HPDE6-E6E7 (cell line): ENCODE measurements at regions not wholly inside any gene's neighbourhood (a gene's known extent, or its start where the extent isn't known, plus 50 kb on each side); places are given as distances from the start of the nearest gene placed in this dataset.
"Not testable (repeated sequence)": the region's sequence is repeated elsewhere in the genome, so short reads cannot be mapped to it uniquely, and the experiment has no call there.

Source experiments
- DNase-seq: peaks from one replicate; pipeline ENCODE4 v3.0.0; 2011; ENCODE audit warnings: missing footprints; ENCODE audit errors: extremely low spot score

DNA sequence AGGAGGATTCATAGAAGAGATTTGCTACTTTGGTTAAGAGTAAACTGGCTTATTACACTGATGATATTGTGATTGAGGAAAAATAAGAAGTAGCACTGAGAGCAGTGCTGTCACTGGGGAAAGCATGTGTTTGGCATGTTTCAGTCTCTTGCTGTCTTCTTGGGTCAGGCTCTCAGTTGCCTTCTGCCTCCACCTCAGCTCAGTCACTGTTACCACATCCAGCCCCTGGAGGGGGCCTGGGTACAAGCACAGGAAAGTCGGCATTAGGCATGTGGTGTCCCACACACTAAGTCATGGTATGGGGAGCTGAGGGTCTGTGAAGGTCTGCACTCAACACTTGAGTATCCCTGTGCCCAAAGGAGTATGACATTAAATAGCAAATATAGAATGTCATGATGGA, 958.3 kb upstream of the CDH9 start:
- DNase-seq = no peak

DNA sequence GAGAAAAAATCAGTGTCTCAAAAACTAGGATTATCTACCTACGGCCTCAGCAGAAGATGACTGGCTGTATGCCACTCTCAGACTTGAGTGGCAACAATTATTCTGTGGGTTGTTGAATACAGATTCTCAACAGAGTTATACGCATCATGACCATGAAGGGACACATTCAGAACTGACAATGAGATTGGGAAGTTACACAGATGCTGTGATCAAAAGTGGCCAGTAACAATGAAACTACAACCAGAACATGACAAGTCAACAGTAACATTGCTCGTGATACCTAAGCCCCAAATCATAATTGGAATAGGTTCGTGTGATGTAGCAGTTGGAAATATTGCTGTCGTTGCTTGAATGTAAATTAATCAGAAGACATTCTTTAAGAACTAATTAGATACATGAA, 957.5 kb upstream of the CDH9 start:
- no peak for DNase-seq

DNA sequence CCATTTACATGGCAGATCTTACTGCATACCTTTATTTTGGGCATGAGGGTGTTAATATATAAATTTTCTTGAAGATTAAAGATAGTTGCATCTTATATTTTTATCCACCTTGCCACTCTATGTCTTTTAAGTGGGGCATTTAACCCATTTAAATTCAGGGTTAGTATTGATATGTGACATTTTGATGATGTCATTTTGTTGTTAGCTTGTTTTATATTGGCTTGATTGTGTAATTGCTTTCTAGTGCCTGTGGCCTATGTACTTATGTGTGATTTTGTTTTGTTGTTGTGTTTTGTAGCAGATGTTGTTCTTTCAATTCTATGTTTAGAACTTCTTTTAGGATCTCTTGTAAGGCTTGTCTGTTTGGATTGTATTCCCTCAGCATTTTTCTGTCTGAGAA, 939.9 kb upstream of the CDH9 start:
- DNase-seq = no peak

DNA sequence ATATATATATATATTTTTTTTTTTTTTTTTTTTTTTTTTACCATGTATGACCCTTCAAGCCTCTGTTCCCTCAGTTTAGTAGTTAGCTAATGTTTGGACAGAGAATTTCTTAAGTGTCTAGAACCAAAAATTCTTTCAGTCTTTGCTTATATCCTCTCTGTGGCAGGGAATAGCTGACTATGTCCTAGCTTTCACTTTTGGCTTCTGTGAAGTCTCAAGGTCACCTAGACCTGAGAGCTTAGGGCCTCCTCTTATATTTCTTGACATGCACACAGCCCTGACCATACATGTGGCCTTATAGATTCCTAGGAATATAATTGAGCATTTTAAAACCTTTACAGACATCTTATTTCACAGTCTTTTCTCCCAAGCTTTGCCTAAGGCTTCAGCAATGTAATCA, 930.8 kb upstream of the CDH9 start:
- DNase-seq = no peak

DNA sequence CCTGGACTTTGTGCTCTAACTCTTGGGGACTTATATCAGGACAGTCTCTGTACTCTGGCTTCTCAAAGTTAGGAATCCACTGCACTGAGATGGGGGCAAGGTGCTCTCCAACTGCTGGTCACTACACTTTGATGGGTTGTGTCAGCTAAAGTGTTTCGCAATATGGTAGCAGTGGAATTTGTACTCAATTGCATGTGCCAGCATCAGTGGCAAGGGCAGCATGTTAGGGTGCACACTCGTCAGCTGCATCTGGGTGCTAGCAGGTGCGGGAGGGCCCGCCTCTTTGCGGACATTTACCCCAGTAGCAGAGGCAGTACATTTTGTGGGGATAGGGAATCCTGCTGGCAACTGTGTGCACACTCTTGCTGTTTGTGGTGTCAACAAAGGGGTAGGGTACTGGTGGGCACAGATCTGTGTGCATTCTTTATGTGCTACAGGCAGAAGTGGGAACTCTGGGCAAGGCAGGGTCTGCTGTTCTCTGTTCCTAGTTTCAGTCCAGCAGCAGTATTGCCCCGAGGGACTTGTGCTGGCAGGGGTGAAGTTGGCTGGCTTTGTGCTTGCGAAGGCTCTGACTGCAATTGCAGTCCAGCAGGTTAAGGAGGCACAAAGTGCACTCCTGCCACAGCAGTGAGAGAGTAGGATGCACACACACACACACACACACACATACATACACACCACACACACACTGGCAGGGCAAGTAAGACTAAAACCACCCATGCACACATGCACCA, 924.8 kb upstream of the CDH9 start:
- DNase-seq = no peak

DNA sequence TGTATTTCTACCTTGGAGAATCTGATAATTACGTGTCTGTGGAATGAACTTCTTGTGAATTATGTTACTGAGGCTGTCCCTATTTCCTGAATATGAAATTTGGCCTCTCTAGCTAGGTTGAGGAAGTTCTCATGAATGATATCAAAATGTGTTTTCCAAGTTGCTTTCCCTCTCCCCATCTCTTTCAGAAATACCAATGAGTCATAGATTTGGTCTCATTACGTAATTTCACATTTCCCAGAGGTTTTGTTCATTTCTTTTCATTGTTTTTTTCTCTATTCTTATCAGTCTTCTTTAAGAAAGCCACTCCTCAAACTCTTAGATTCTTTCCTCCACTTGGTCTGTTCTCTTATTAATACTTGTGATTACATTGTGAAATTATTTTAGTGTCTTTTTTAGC, 923.8 kb upstream of the CDH9 start:
- DNase-seq = no peak

DNA sequence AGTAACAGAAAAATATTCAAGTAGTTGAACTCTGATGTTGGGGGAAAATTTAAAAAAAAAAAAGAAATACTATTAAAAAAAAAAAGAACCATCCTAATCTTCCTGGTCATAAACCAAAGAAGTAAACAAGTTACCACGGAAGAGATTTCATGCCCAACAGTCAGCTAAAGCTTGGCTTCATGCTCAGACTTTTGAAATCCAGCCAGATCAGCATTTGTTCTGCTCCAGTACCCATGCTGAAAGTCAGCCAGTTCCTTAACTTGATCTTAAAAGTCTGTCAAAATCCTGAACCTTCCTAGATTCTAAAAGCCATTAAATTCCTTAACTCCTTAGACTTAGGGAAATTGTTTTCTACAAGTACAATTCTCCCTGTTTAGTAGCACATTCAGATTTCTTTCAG, 908.7 kb upstream of the CDH9 start:
- DNase-seq = no peak

DNA sequence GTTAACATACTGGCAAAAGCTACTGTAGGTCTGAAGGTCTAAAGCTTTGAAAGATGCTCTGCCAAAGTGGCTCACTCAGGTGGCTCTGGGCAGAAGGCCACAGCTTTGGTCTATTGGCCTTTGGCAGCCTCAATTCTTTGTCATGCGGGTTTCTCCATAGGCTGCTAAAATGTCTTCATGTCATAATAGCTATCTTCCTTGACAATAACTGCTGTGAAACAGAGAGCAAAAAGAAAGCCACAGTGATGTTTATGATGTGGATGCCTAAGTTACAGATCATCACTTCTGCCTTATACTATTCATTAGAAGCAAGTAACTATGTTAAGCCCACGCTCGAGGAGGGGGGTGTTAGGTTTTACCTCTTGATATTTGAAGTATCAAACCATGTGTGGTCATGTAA, 906.1 kb upstream of the CDH9 start:
- DNase-seq = no peak

DNA sequence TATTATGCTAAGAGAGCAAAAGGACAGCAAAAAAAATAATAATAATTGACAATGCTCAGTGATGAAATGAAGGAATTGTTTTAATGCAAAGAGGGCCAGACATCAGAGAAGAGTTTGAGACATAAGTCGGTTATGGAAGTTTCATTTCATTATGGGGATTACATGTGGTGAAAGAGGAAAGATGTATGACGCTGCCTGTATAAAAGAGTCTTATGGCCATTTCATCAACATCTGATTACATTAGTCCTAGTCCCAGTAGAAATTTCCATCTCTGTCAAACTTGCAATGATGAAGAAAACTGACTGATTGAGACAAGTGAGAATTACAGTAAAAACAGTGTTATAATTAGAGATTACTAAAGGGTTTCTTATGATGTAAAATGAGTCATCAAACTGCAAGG, 900.6 kb upstream of the CDH9 start:
- no peak for DNase-seq

DNA sequence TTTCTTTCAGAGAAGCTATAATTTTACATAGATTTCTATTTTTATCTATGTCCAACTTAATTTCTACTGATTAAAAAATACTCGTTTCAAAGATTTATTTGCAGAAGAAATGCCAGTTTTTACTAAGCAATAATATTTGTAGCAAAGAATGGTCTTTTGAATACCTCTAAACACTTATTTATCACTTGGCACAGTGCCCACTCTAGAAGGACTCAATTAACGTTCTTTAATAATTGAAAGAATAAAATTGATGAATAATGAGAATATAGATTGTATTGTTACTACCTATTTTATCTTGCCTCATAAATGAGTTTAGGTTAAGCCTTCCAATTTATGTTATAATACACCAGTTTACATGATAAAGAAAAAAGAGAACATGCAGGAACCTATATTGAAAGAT, 889.7 kb upstream of the CDH9 start:
- DNase-seq = no peak

DNA sequence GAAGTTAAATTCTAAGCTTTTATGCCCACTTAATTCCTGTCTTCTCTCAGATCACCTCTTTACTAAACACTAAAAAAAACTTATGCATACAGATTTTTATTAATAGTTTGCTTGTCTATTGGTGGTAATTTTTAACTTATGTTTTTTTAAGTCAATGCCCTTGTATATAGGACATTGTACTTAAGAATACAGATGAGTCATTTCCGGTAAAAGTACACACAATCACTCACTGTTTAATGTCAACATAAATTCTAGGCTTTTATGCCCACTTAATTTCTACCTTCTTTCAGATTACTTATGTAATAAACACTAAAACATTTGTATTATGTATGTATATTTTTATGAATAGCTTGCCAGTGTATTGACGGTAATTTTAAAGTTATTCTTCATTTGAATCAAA, 872.8 kb upstream of the CDH9 start:
- DNase-seq = peak; percentile 12

DNA sequence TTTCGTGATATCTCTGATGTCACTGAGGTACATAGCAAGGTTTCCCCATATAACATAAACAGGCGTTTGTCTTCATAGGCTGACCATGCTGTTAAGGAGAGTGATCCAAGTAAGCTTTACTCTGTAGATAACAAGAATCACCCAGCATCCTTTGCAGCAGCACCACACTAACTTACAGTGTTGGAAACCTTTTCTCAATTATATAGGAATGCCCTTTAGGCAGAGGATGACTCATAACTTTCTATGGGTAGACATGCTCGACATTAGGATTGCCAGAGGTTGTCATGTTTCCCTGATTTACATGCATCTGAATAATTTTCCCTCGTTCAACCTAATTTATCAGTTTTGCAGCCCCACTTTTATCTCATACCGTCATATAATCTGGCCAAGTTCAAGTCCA, 870.0 kb upstream of the CDH9 start:
- peak; percentile 2 for DNase-seq

DNA sequence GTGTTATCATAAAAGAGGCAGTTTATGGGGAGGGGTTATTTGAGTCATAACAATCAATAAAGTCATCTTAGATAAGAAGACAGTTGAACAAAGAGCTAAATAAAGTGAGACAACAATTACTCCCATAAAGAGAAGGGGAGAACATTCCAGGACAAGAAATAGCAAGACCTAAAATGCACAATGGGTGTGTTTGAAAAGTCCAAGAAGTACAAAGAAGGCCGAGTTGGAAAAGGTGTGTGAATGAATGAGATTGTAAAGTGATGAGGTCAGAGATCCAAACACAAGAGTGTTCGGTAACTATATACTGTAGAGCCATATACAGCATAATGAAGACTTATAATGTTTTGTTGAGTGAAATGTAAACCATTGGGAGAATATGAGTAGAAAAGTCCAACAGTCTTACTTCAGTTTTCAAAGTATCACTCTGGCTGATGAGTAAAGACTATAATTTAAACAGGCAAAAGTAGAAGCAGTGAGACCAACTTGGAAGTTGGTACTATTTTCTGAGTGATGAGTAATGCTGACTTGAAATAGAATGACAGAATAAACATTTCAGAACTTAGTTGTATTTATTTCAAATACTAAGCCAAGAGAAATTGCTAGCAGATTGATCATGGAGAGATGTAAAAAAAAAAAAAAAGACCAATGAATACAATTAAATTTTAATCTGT, 868.7 kb upstream of the CDH9 start:
- DNase-seq = peak; percentile 23

DNA sequence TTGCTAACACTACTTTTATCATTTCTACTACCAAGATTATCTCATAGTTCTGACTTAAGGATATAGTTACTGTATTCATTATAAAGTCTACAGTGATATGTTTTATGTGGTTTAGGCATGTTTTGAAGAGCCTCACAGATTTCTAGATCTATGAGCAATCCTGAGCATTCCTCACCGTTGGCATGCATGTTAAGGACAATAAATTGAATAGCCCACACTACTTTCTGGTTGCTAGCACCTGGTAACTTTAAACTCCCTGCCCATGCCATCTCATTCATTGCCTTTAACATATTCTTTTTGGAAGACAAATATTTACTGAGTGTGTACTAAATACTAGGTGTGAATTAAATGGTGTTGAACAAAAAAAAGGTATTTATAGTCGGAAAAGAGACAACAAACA, 868.1 kb upstream of the CDH9 start:
- peak; percentile 1 for DNase-seq

DNA sequence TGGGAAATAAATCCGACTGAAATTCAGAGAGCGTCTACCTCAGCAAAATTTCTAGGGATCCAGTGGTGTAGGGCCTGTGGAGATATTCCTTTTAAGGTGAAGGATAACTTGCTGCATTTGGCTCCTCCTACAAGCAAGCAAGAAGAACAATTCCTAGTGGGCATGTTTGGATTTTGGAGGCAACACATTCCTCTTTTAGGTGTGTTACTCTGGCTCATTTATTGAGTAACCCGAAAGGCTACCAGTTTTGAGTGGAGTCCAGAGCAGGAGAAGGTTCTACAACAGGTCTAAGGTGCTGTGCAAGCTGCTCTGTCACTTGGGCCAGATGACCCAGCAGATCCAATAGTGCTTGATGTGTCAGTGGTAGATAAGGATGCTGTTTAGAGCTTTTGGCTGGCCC, 862.4 kb upstream of the CDH9 start:
- no peak for DNase-seq

DNA sequence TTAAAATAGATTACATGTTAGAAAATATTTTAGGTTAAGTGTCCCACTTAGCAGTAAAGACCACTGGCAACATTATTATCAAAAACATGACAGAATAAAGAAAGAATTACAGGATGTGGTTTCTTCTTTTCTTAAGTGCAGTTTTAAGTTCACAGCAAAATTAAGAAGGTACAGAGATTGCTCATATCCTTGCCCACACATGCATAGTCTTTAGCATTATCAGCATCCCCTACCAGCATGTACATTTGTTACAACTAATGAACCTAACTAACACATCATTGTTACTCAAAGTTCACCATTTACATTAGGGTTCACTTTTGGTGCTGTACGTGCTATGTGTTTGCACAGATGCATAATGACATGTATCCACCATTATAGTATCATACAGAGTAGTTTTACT, 837.7 kb upstream of the CDH9 start:
- no peak for DNase-seq

DNA sequence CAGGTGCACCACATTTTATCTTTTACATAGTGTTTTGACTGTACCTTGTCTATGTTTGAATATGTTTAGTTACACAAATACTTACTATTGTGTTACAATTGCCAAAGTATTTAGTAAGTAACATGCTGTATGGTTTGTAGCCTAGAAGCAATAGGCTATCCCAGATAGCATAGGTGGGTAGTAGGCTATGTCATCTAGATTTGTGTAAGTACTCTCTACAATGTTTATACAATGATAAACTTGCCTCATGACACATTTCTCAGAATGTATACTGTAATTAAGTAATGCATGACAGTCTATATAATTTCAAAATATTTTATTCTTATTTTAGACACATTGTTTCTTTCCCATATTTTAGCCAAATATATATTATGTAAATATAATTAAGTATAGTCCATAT, 836.8 kb upstream of the CDH9 start:
- DNase-seq = no peak

DNA sequence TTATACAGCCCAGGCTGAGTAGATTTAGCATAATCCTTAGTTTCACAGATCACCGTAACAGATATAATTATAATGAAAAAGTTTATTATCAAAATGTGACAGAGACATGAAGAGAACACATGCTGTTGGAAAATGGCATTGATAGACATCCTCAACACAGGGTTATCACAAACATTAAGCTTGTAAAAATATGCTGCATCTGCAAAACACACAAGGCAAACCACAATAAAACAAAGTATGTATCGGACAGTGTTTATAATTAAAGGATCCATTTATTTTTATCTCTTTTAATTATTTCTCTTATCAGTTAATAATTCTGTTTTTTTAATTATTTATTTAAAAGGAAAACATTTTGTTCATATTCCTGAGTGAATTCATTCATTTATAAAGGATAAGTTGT, 829.9 kb upstream of the CDH9 start:
- DNase-seq = no peak

DNA sequence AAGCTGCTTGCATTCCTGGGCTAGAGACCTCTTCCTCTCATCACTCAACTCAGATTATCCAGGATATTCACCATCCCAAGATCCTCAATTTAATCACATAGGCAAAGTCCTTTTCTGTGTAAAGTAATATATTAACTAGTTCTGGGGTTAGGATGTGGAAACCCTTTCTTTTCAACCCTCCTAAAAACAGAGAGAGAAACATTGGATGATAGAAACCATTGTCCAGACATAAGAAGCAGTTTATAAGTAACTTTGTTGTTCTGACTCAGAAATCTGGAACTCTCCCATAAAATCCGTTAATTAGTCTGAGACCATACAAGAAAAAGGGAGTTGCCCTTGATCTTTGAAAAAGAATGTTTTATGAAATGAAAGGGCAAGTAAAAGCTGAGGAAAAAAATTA, 817.1 kb upstream of the CDH9 start:
- no peak for DNase-seq

DNA sequence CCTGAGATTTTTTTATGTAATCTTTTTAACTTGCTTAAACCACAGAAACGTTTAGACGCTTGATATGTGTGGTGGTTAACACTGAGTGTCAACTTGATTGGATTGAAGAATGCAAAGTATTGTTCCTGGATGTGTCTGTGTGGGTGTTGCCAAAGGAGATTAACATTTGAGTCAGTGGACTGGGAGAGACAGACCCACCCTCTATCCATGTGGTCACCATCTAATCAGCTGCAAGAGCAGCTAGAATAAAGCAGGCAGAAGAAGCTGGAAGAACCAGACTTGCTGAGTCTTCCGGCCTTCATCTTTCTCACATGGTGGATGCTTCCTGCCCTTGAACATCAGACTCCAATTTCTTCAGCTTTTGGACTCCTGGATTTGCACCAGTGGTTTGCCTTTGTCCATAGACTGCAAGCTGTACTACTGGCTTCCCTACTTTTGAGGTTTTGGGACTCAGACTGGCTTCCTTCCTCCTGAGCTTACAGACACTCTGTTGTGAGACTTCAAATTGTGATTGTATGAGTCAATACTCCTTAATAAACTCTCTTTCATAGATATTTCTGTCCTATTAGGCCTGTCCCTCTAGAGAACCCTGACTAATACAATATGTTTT, 816.0 kb upstream of the CDH9 start:
- no peak for DNase-seq

DNA sequence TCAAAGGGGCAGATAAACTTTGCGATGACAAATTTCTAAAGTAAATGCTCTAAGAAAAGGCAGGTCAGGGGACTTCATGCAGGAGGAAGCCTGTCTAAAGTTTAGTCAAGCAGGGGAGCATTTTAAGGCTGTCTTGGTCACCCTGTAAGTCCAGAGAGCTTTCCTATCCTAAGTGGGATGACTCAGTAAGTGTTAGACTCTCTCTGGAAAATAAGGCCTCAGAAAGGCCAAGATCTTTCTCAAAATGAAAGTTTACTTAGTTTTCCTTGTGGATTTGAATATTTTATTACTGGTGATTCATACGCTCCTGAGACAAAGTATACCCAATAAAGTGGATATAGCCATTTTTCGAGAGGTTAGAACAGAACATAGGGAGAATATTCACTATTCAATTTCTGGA, 806.9 kb upstream of the CDH9 start:
- DNase-seq = no peak

DNA sequence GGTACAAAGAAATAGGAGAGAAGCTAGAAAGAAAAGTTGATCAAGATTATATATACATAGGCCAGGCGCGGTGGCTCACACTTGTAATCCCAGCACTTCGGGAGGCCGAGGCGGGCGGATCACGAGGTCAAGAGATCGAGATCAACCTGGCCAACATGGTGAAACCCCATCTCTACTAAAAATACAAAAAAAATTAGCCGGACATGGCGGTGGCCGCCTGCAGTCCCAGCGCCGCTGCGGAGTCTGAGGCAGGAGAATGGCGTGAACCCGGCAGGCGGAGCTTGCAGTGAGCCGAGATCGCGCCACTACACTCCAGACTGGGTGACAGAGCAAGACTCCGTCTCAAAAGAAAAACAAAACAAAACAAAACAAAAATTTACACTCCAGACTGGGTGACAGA, 798.3 kb upstream of the CDH9 start:
- not testable (repeated sequence) for DNase-seq

DNA sequence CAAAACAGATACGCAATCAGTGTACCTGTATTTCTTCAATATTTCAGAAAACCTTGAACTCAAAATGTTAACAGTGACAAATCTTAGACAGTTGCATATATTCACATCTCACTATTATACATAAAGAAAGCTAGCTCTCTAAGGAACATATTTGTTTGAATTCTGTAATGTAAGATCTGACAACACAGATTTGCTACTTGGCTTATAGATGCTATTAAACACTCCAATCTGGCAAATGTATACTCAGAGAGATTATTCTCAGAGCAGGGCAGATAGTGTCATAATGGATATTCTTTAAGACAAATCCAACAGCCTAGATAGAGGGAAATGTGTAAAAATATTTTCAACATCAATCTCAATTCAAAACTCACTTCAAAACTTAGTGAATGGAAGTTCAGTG, 794.5 kb upstream of the CDH9 start:
- DNase-seq = no peak
